Inflammatory macrophage (primary cell): ENCODE measurements at regions not wholly inside any gene's neighbourhood (a gene's known extent, or its start where the extent isn't known, plus 50 kb on each side); places are given as distances from the start of the nearest gene placed in this dataset.

Source experiments
- DNase-seq, 2 donors: peaks; one replicate each; pipeline ENCODE4 v3.0.0-alpha.2; 2020 to 2022

- no peak for DNase-seq
These were observed 370.8 kb upstream of the MEF2C start for GRCh38 chr5:89253666-89254352.

GRCh38 chr5:89246864-89247263 lies 363.9 kb upstream of the MEF2C start:
- DNase-seq = peak in 1 of 2 donors; percentile 22

- DNase-seq = no peak
These were observed 363.3 kb upstream of the MEF2C start for GRCh38 chr5:89246252-89246651.

- DNase-seq = no peak
These were observed 360.6 kb upstream of the MEF2C start for GRCh38 chr5:89243611-89244010.

GRCh38 chr5:89241186-89241585 lies 358.2 kb upstream of the MEF2C start:
- DNase-seq = no peak

GRCh38 chr5:89236900-89237299 lies 353.9 kb upstream of the MEF2C start:
- no peak for DNase-seq

- DNase-seq = no peak
These were observed 350.5 kb upstream of the MEF2C start for GRCh38 chr5:89233462-89233861.

GRCh38 chr5:89232139-89232603 lies 349.2 kb upstream of the MEF2C start:
- no peak for DNase-seq

- DNase-seq = no peak
These were observed 347.2 kb upstream of the MEF2C start for GRCh38 chr5:89230178-89230577.

GRCh38 chr5:89229331-89230070 lies 346.5 kb upstream of the MEF2C start:
- DNase-seq = no peak

- no peak for DNase-seq
These were observed 345.4 kb upstream of the MEF2C start for GRCh38 chr5:89228355-89228754.

GRCh38 chr5:89218364-89218763 lies 335.4 kb upstream of the MEF2C start:
- no peak for DNase-seq

- DNase-seq = no peak
These were observed 333.6 kb upstream of the MEF2C start for GRCh38 chr5:89216606-89217005.

GRCh38 chr5:89213573-89213972 lies 330.6 kb upstream of the MEF2C start:
- DNase-seq = no peak

- DNase-seq = no peak
These were observed 328.9 kb upstream of the MEF2C start for GRCh38 chr5:89211836-89212235.

GRCh38 chr5:89208811-89209210 lies 325.8 kb upstream of the MEF2C start:
- no peak for DNase-seq

GRCh38 chr5:89208392-89208791 lies 325.4 kb upstream of the MEF2C start:
- DNase-seq = no peak

GRCh38 chr5:89204756-89205155 lies 321.8 kb upstream of the MEF2C start:
- DNase-seq = no peak

GRCh38 chr5:89203611-89204010 lies 320.6 kb upstream of the MEF2C start:
- DNase-seq = no peak

GRCh38 chr5:89200899-89201298 lies 317.9 kb upstream of the MEF2C start:
- no peak for DNase-seq

GRCh38 chr5:89199306-89199705 lies 316.3 kb upstream of the MEF2C start:
- DNase-seq = no peak

GRCh38 chr5:89191374-89191773 lies 308.4 kb upstream of the MEF2C start:
- no peak for DNase-seq

GRCh38 chr5:89190515-89191265 lies 307.7 kb upstream of the MEF2C start:
- DNase-seq = no peak
